AG04449 (cell line): ENCODE measurements at regions not wholly inside any gene's neighbourhood (a gene's known extent, or its start where the extent isn't known, plus 50 kb on each side); places are given as distances from the start of the nearest gene placed in this dataset.

Source experiments
- CTCF ChIA-PET: fragments of 350-600 bp; formaldehyde crosslinking; extraction: SDS; loops from one replicate; lab custom pipeline; 2021; ENCODE audit warnings: antibody characterized with exemption; lab: Yijun Ruan, JAX
- POLR2A ChIA-PET: fragments of 400-600, 350-600 bp; formaldehyde crosslinking; extraction: SDS; loops from one replicate; lab custom pipeline; 2020; ENCODE audit warnings: antibody characterized with exemption, inconsistent platforms; lab: Yijun Ruan, JAX
- DNase-seq: peaks from one replicate; pipeline ENCODE4 v3.0.0-alpha.2; 2010; ENCODE audit warnings: low read depth, low spot score
- H3K4me3 ChIP-seq: 2 replicates; pipeline ENCODE4 v1.5.1; 2011; ENCODE audit warnings: low read depth, mild to moderate bottlenecking, control low read depth, low read length
- TF ChIP-seq, protein P1 (sequence below): IDR thresholded peaks from one replicate; pipeline ENCODE4 v1.5.1; 2011; ENCODE audit warnings: mild to moderate bottlenecking, moderate library complexity, low read length, control low read depth, inconsistent platforms; ENCODE audit not compliant: insufficient read depth; ENCODE audit errors: missing control alignments

DNA sequence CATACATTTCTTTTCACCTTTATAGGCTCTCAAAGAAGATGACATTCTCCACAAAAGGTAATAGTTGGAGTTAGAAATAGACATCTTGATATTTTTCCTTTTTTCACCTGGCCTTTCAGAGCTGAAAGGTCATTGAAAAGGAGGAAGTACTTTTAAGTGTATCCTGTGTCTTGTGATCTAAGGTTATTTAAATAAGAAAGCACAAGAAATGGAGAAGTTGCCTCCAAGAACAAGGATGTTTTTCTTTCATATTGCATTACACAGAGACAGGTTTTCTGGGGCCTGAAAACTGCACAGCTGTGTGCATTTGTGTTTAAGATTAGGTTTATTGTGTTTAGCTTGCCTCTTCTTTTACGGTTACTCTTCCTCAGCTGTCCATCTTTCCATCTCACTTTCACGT is 103.4 kb upstream of the SEMA3D start:
- DNase-seq, result no peak
- H3K4me3 ChIP-seq, result no peak overlapping the region
- TF ChIP-seq, protein P1, sequence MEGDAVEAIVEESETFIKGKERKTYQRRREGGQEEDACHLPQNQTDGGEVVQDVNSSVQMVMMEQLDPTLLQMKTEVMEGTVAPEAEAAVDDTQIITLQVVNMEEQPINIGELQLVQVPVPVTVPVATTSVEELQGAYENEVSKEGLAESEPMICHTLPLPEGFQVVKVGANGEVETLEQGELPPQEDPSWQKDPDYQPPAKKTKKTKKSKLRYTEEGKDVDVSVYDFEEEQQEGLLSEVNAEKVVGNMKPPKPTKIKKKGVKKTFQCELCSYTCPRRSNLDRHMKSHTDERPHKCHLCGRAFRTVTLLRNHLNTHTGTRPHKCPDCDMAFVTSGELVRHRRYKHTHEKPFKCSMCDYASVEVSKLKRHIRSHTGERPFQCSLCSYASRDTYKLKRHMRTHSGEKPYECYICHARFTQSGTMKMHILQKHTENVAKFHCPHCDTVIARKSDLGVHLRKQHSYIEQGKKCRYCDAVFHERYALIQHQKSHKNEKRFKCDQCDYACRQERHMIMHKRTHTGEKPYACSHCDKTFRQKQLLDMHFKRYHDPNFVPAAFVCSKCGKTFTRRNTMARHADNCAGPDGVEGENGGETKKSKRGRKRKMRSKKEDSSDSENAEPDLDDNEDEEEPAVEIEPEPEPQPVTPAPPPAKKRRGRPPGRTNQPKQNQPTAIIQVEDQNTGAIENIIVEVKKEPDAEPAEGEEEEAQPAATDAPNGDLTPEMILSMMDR, result no peak
- ChIA-PET POLR2A (no interaction called here), CTCF (no interaction called here)

DNA sequence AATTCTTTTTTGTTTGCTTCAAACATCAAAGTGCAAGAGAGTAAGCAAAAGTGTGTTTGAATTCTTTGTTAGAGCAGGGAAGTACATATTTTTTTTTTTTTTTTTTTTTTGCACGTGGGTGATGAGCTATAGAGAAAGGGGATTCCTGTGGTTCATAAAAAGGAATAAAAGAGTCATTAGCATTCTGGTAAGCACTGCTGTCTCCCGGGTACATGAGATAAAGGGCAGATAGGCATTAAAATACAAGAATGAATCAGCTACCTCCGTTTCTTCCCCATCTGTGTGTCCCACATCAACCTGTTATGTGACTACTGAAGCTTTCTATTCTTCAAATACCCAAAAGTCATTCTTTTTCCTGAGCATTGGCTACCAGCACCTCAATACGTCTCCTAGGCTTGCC is 102.4 kb upstream of the SEMA3D start:
- CTCF ChIA-PET, result no interaction called here
- no peak overlapping the region for H3K4me3 ChIP-seq
- TF ChIP-seq, protein P1, result no peak
- DNase-seq, result no peak
- POLR2A ChIA-PET, result no interaction called here

DNA sequence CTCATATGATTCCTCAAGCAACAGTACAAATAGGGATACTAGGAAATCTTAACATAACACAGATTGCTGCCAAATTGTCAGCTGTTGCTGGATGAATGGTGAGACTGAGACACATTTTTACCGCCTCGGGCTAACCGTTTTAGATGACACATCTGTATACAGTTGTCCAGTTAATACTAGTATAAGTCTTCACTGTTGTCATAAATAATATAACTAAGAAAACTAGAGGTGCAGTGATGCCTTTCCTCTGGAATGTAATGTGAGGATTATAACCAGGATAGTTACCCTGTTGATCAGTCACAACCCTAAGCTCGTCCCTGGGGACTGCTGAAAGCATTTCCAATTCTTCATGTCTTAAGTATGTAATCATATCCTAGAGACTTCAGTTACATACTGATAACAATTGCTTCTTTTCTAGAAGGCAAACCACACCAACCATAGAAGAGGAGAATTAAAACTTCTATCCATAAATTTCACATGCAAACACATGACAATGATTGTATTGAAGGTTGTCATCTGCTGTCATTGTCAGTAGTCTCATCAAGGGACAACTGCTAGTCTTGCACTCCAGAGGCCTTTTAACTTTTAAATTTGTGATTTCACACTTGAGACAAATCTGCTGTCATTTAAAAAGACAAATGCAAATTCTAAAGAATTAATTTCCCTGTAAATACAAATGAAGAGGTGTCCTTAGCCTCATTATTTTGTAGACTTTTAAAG is 100.4 kb upstream of the SEMA3D start:
- POLR2A ChIA-PET, result no interaction called here
- DNase-seq, result peak; percentile 21
- TF ChIP-seq, protein P1, result no peak
- CTCF ChIA-PET, result no interaction called here
- H3K4me3 ChIP-seq, result no peak overlapping the region

DNA sequence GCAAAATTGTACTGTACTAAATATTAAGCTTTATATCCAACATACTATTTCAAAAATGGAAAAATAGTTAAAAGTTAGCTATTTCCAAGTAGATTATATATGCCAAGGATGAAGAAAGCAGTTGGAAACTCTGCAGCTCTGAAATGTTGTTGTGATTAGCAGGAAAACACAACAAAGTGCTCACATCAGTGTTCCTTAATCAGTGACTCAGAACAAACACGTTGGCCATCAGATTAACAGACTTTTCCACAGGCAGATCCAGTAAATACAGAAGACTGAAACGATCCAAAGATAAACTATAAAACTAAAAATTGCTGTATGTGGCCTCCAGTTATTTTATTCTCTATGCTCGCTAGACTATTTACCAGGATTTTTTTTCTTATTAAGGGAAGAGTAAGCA is 99.6 kb upstream of the SEMA3D start:
- DNase-seq, result no peak
- ChIA-PET POLR2A (no interaction called here), CTCF (no interaction called here)
- no peak overlapping the region for H3K4me3 ChIP-seq
- TF ChIP-seq, protein P1, result no peak

DNA sequence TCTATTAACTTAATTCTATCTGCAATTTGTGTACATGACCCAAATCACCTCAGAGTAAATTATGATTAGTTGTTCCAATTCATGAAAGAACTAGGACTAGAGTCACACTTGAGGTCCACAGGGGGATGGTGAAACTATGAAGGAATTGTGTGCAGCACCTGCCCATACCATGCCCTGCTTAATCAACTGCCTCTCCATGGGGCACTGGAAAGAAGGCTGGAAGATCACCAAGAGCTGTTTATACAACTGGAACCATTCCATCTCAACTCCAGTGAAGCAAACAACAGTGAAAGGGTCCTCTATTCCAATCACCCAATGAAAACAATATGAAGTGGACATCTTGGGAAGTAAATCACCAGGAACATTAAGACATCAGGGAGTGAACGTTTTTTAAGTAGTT is 98.7 kb upstream of the SEMA3D start:
- ChIA-PET CTCF (no interaction called here), POLR2A (no interaction called here)
- H3K4me3 ChIP-seq, result no peak overlapping the region
- no peak for DNase-seq
- TF ChIP-seq, protein P1, result no peak

DNA sequence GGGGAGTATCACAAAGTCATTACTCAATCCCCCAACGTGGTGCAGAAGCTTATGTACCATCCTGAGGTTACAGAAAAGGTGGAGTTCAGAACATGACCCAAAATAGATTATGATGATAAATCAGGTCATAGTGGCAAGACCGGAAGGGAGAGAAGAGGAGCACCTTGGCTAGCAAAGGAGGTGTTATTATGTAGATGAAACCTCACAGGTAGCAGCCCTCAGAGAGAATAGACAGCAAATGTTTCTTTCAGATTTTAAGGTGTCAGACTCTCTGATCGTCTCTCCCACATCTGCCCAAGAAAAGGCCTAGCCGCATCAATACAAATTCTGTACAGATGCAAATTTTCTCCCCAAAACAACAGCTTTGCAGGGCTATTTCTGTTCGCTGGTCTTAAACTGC is 88.3 kb upstream of the SEMA3D start:
- no peak for DNase-seq
- TF ChIP-seq, protein P1, result no peak
- no peak overlapping the region for H3K4me3 ChIP-seq
- ChIA-PET CTCF (no interaction called here), POLR2A (no interaction called here)
